SK-N-SH (cell line): ENCODE measurements at regions not wholly inside any gene's neighbourhood (a gene's known extent, or its start where the extent isn't known, plus 50 kb on each side); places are given as distances from the start of the nearest gene placed in this dataset.

Experiments
- CTCF ChIP-seq: fragments of 200-600 bp; sonication (generic); IDR thresholded peaks from 2 replicates; pipeline ENCODE4 v1.6.1; 2017; ENCODE audit warnings: antibody characterized with exemption, mild to moderate bottlenecking, moderate library complexity
- GABPA ChIP-seq: IDR thresholded peaks from 2 replicates; pipeline ENCODE4 v1.4.0; 2012; ENCODE audit warnings: low read depth, mild to moderate bottlenecking
- IRF3 ChIP-seq: fragments of 150-350 bp; IDR thresholded peaks from 2 replicates; pipeline ENCODE4 v1.6.1; 2016; ENCODE audit warnings: mild to moderate bottlenecking, low read depth, low read length
- MAX ChIP-seq: IDR thresholded peaks from 2 replicates; pipeline ENCODE4 v1.4.0; 2012; ENCODE audit warnings: low read depth
- MXI1 ChIP-seq: IDR thresholded peaks from 2 replicates; pipeline ENCODE4 v1.6.1; 2012; ENCODE audit warnings: mild to moderate bottlenecking, low read depth, low read length, improper control_type of control experiment
- POLR2AphosphoS5 ChIP-seq: IDR thresholded peaks from 2 replicates; pipeline ENCODE4 v1.6.1; 2012; ENCODE audit warnings: low read depth, low read length
- RCOR1 ChIP-seq: fragments of 150-350 bp; IDR thresholded peaks from 2 replicates; pipeline ENCODE4 v1.6.1; 2017; ENCODE audit warnings: antibody characterized with exemption, low read length
- RXRA ChIP-seq: IDR thresholded peaks from 2 replicates; pipeline ENCODE4 v1.4.0; 2012; ENCODE audit warnings: low read depth, mild to moderate bottlenecking, borderline replicate concordance
- SIN3A ChIP-seq: IDR thresholded peaks from 2 replicates; pipeline ENCODE4 v1.6.1; 2012; ENCODE audit warnings: low read depth, mild to moderate bottlenecking, low read length, moderate library complexity, borderline replicate concordance
- TAF1 ChIP-seq: IDR thresholded peaks from 2 replicates; pipeline ENCODE4 v1.6.1; 2012; ENCODE audit warnings: low read depth, mild to moderate bottlenecking, low read length, moderate library complexity, borderline replicate concordance
- TCF12 ChIP-seq: IDR thresholded peaks from 2 replicates; pipeline ENCODE4 v1.4.0; 2012
- USF1 ChIP-seq: IDR thresholded peaks from 2 replicates; pipeline ENCODE4 v1.4.0; 2012; ENCODE audit warnings: low read depth, borderline replicate concordance
- ZBTB33 ChIP-seq: IDR thresholded peaks from 2 replicates; pipeline ENCODE4 v1.4.0; 2012; ENCODE audit warnings: low read depth, borderline replicate concordance

GRCh38 chr7:52719677-52720076 is 315.8 kb upstream of the POM121L12 start:
- TF ChIP-seq TAF1 (no peak), CTCF (no peak), POLR2AphosphoS5 (no peak), RCOR1 (no peak), GABPA (no peak), MAX (no peak), RXRA (no peak), MXI1 (no peak), ZBTB33 (no peak), IRF3 (no peak), USF1 (no peak), SIN3A (no peak), TCF12 (no peak)
